GM19035 (cell line): ENCODE measurements at regions not wholly inside any gene's neighbourhood (a gene's known extent, or its start where the extent isn't known, plus 50 kb on each side); places are given as distances from the start of the nearest gene placed in this dataset.
A peak's percentile ranks its signal among the peaks of the same experiment; 100 is the strongest.

Source experiments
- ATAC-seq: cut with Tn5 transposase; IDR thresholded peaks from one replicate; pipeline ENCODE4 v1.9.1; 2021; ENCODE audit not compliant: unreplicated experiment

DNA sequence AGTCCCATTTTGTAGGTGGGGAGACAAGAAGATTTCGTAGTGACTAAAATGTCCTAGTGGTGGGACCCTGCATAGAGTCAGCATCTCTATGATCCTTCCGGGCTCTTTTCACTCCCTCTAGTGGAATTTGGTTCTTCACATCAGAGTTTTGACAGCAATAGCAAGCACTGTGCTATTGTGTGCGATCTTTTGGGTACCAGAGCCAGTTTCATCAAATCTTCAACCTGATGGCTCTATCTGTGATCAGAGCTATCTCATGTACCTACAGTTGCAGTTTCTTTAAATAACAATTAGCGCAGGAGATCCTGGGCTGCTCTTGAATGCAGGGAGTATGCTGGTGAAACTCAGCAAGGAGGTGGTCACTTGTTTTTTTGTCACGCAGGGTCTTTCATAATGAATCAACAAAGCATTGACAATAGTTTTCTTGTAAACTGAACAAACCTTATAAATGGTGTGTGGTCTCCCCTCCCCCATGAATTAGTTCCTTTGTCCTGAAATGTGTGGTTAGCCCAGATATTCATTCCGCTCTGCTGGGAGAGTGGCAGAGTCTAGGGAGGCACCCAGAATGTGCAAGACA, 257.2 kb upstream of the SOX2 start:
- ATAC-seq = no peak

DNA sequence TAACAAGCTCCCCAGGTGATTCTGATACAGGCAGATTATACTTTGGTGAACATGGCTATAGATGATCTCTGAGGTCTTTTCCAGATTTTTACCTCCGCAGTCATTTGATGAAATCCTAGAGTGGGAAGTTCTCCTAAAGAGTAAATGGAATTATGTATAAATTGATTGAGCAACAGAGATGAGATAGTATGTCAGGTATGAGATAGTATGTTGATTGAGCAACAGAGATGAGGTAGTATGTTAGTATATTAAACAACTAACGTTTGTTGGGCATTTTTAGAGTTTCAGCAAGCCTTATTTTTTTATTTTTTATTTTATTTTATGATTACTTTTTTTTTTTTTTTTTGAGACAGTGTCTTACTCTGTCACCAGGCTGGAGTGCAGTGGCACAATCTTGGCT, 265.0 kb upstream of the SOX2 start:
- ATAC-seq = no peak

DNA sequence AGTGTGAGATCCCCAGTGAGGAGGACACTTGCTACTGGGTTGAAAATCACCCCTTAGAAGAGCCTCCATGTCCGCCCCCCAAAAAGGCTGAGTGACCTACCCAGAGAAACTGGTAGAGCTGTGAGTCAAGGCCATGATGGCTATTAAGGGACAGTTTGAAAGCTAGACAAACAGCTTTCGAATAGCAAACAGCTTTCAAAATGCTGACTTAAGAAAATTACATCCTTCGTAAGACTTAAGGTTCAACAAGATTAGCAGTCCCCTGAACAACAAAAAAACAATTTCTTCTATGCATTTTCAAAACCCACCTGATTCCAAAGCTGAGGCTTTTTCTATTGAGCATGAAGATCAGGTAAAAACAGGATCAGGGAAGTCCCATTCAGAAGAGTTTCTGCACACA, 269.7 kb upstream of the SOX2 start:
- ATAC-seq = no peak

DNA sequence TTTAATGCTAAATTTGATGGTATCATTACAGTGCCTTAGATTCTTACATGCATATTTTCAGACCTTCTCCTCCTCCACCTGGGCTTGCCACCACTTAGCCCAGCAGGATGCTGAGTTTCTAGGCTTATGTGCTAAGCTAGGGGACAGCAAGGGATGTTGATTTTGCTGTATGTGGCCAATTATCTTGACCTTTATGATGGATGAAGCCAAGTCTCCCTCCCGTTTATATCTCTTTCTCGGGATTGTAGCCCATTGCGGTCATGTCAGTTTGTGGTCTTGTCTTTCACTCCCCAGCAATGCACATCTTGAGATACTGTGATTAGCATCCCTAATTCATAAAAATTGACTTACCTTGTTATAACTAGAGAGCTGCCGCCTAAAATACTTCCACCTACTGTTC, 278.7 kb upstream of the SOX2 start:
- ATAC-seq = no peak

DNA sequence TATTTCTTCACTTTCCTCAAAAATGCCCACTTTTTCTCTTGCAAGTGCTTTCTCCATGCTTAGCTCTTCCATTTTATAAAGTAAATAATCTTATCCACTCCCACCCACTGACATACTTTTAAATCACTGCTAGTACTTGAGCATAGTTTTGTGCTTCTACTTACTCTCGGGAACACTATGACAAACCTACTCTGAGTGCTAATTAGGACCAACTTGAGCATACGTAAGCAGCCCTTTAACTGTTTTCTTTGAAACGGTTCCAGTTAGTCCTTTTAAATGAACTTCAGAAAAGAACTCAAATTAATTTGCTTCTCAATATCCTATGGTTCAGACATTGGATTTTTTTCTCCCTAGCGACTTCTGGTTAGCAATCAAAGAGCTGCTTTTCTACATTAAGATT, 280.0 kb upstream of the SOX2 start:
- ATAC-seq = no peak

DNA sequence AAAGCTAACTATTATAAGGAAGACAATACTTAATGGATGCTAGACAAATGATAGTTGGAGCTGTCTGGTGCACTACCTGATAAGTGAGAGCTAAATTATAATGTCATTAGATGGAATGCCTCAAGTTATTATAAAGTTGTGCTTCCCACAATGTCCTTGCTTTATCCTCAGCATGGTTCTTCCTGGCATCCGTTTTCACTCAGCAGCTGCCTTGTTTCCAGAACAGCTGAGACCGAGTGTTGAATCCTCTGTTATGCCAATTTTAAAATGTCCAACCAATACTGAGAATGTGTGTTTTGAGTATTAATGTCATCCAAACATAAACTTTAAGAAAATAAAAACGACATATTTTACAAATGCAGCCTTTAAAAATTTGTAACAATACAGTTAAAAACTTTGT, 286.7 kb upstream of the SOX2 start:
- no peak for ATAC-seq

DNA sequence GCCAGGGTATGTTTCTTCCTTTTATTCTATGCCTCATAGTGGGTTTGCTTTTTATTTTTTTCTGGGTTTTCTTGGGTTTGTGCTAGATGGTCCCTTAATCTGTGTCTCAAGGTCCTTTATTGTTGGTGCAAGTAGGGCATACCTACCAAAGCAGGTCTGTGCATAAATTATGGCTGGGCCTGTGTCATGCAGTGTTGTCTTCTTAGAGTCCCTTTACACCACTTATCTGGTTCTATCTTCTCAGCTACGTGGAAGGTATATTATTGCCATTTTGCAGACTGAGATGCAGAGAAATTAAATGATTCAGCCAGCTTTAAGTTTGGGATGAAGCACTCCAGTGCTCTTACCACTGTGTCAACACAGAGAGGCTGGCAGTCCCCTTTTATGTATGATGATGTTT, 293.5 kb upstream of the SOX2 start:
- ATAC-seq = no peak

DNA sequence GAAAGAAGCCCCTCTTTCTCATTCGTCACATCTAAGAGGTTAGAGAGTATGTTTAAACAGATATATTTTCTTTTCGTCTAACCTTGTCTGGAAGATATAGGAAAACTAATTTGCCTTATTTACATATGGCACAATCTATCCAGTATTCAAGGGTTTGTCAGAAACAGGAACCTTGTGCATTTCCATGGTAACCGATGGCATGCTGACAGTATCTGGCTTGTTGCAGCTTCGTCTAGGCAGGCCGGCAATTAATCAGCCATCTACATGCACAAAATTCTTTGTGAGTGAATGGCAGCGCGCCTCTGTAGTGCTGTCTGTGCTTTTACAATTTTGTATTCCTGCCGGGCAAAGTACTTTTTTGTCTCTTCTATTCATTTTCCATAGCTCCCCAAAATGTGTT, 294.0 kb upstream of the SOX2 start:
- ATAC-seq = no peak

DNA sequence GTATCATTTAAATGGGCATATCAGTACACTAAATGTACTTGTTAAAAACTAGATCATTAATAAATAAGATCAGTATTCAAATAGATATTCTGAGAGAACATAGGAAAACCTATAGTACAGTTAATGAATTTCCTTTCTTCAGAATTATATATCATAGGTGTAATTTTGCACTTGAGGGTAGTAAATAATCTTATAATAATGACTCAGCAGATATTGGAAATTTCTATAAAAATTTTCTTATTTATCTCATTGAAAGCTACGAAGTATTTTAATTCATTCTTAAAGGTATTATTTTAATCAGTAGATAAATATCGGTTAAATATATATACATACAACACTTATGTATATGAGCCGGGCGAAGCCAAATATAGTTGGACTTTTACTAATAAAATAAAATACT, 300.9 kb upstream of the SOX2 start:
- no peak for ATAC-seq

DNA sequence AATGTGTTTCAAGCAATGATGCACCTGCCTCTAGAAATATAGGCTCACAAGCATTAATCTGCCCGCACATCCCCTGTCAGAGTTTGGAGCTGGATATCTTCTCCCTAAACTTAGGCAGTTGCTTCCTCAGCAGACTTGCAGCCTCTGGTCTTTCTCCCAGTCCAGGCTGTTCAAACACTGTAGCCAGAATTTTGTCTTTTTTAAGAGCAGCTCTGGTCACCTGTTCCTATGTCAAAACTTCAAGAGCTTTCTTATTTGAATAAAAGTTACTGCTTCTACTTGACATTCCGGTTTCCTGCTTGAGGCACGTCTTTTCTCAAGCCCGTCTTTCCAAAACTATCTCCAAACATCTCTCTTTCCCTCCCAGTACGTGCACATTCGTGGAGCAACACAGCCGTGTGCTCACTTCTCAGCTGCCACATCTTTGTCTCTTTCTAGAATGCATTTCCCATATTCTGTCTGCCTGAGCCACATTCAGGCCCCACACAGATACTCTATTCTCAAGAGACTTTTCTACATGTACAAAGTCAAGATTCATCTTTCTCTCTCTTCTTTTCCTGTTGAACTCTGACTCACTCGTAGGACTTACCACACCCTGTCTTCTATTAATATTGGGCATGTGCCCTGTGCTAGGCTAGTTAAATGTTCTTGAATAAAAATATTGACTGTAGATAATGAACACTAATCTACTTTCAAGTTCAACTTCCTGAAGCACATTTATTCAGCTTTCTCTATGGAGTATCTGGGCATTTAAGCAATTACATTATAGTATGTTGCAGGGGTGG, 307.7 kb upstream of the SOX2 start:
- no peak for ATAC-seq

DNA sequence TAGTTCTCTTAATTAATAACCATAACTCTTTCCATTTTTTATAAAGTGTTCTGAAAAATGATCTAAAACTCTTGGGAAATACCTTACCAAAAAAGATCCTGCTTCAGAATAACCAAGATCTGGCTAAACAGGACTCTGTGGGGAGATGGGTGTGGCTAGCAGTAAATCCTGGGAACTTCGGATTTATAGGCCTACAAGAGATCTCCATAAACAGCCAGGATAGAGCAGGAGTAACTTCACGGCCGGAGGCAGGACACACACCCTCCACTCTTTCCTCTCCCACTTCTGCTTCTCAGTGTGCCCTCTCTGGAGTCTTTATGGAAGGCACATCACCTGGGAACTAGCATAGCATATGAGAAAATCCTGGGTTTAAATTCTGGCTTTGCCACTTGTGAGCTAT, 309.4 kb upstream of the SOX2 start:
- no peak for ATAC-seq

DNA sequence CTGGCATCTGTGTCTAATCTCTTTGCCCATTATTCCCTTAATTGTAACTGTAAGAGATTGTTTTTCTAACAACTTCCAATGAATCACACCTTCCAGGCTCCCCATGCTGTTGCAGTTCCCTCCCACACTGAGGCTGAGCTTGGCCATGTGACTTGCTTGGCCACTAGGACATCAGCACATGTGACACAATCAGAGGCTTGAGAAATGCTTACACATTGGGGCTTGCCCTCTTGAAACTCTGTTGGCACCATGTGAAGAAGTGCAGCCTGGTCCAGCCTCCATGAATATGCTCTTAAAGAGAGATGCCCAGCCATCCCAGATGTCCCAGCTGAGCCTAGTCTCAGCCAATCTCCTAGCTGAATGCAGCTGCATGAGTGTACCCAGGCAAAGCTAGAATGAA, 326.8 kb upstream of the SOX2 start:
- ATAC-seq = no peak

DNA sequence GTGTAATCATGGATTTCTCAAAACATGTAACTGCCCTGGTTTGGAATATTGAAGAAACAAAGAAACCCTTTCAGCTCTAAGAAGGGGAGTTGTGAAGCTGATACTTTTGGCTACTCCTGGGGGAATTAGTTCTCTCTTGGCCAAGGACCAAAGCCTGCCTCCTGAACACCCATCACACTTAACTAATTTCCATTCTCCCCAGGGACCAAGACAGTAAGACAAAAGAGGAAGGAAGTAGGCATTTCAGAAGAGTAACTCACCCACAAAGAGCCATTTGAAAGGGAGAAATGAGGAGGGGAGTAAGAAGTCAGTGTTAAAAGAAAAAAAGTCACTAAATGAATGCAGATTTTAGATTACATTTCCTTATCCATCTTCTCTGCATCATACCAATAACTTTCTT, 328.0 kb upstream of the SOX2 start:
- no peak for ATAC-seq

DNA sequence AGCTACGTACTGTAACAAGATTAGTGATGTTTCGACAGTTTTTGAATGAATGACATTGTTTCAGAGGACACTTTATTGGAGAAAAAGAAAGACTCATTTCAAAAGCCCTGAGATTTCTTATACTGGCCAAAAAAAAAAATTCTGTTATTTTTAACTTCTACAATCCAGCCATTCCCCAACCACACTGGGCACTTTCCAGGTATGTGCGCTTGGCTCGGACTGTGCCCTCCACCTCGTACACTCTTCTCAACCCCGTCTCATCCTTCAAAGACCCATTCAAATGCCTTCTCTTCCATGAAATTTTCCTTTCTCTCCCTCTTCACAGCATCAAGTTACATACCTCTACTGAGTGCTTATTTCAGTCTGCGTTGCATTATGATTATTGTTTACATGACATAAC, 328.5 kb upstream of the SOX2 start:
- ATAC-seq = no peak

DNA sequence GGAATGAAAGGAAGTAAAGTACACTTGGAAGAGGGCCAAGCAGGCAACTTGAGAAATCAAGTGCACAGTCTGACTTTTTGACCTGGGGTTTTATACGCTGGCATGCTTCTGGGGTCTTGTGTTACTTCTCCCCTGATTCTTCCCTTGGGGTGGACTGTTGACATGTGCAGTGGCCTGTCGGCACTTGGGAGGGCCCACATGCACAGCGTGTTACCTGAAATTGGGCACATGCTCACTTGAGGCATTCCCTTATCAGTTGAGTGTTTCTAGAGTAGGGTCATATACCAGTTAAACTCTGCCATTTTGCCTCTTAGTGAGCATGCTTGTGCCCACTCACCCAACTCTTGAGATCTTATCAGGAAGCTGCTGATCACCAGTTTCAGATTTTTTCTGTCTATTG, 329.1 kb upstream of the SOX2 start:
- no peak for ATAC-seq

DNA sequence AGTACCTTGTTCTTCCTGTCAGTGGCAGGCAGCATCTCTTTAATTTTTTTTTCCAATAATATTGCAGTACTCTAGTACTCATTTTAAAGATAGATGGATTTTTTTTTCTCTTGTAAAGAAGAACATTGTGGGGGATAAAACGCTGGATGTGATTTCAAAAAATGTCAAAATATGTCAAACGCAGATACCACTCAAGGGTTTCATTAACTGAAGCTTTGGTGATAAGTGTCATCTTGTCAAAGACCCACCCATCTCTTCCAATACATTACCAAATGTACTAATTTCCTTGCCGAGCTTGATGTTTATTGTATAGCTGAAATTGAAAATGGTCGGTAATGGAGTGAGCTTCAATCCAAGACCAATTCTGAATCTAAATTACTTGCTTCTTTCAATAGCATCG, 332.4 kb upstream of the SOX2 start:
- no peak for ATAC-seq

DNA sequence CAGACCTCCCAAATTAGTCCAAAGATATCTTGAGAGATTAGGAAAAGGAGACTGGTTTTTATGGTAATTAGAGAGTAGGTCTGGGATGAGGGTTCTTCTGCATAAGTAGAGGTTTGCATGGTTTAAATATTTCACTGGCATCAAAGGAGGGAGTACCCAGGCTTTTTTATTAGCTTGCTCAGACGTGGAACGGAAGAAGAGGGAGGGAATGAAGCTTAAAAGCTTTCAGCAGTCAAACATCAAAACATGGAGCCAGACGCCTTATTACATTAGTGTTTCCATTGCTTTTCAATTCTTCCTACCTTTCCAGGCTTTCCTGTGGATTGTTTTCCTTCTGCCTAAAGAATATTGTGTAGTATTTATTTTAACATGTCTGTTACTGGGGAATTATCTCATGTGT, 342.1 kb upstream of the SOX2 start:
- no peak for ATAC-seq

DNA sequence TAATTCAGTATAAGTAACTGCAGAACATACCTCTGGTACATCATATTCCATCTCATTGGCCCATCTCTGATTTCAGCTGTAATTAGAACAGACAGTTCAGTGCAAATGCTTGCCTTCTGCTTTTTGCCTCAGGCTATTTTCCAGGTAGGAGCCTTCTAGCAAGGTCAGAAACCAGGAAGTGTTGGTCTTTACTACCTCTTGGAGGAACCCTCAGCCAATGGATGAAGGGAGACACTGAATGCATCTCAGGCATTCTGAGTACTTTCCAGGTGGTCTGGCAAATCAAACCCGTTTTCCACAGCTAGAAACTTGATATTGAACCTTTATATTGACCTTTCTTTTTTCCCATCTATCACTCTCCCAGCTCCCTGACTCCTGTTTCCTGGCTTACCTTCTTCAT, 348.5 kb upstream of the SOX2 start:
- ATAC-seq = no peak

DNA sequence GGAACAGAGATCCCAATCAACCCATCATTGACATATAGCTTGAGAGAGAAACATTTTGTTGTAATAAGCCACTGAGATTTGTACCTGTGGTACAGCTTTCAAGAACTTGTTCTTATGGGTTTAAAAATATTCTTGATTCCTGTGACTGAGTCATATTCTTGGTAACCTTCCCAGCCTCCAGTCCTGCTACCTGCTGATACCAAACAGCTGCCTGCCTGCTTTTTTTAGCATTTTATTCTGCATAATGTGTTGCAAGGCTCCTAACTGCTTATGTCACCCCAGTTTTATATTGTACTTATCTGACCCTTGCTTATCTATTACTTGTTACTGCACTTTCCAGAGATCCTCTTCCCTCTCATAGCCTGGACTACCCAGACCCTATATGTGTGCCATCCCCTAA, 349.3 kb upstream of the SOX2 start:
- no peak for ATAC-seq

DNA sequence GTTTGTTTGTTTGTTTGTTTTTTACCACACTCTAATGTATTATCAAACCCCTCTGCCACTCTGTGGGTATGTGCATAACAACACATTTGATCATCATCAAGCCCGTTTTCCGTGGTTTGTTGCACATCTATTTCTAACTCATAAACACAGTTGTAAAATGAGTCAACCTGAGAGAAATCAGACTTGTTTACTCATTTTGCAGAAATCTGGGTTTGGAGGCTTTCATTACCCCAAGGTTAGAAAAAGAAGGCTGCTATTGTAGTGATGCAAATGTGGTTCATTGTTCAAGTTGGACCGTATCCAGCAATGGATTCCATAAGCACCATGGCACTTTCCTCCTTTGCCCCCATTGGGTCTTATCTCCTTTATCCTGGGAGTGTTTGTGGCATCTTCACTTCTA, 353.2 kb upstream of the SOX2 start:
- ATAC-seq = peak; percentile 64

DNA sequence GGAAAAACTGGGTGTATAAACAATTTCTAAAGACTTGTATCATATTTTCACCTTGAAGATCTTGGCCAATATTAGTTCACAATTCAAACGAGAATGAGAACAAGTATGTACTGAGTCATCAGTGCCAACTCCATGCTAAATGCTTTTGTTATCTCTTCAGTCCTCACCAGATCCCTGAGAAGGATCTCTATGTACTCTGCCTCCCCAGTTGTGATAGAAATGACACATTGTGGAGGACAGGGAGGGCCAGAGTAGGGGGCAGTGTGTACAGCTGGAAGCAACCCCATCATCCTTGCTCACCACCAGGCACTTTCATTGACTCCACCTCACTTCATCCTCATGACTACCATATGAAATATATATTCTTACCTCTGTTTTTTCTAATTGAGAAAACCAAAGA, 353.7 kb upstream of the SOX2 start:
- ATAC-seq = no peak

DNA sequence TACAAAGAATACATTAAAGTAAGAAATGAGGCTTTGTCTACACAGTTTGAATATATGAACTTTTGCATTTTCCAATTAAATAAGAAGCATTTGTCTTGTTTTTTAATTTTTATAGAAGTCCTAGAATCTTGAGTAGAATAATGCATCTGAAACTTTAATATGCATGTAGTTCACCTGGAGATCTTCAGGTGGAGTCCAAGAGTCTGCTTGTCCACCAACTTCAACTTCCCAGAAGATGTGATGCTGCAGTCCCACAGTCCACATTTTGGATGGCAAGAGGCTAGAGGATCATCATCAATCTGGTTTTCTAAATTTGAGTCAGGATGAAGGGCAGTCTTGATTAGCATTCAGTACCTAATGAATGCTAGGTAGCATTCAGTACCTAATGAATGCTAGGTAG, 357.6 kb upstream of the SOX2 start:
- no peak for ATAC-seq

DNA sequence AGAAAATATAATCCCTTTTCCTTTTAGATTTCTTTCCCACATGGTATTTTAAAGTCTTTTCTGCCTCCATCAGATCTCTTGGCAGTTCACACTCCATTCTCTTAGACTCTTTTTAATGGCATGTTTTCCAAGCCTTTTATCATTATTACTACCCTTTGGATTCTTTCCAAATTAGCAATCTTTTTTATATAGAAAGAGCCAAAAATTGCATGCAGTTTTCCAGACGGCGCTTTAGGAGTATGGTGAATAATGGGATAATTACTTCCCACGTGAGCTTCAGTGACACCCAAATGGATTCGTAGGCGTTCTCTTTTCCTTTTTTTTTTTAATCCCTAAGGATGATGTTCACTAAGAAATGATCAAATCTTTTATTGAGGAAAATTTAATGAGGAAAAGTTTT, 354.8 kb upstream of the DNAJC19 start:
- ATAC-seq = no peak
